Daoy (cell line): ENCODE measurements at regions not wholly inside any gene's neighbourhood (a gene's known extent, or its start where the extent isn't known, plus 50 kb on each side); places are given as distances from the start of the nearest gene placed in this dataset.

ENCODE experiments used
- DNase-seq: peaks from one replicate; pipeline ENCODE4 v3.0.0-alpha.2; 2015; ENCODE audit warnings: low read depth

DNA sequence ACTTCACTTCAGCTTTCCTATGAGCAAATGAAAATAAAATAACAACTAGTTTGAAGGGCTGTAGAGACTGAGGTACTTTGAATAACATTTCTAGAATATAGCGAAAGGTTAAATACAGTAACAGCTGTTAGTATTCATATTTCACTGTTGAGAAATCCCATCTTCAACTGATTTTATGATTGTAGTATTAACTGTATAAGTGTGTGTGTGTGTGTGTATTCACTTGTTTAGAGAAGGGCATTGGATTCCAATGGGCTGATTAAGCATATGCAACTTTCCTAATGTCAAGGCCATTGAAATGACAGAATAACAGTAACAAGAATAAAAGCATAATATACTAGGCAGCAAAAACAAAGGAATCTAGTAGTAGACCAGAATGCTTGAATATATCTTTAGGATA, 957.5 kb upstream of the EPHA7 start:
- no peak for DNase-seq

DNA sequence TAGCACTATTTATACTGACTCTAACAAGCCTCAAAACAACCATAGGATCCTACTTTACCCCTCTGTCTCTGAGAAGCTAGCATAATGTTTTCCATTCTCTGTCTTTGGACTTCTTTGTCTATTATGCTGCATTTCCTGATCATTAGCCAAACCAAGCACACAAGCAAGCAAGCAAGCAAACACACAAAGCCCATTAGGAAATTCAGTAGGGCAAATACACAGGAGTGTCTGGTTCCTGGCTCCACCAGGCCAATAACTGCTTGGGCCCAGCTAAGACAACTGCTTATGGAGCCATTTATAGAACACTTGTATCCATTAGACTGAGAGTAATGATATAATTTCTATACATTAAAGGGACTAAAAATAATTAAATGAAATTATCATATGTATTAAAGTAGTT, 952.9 kb upstream of the EPHA7 start:
- no peak for DNase-seq

- no peak for DNase-seq
These were observed 948.0 kb upstream of the EPHA7 start for GRCh38 chr6:94367316-94367715.

- no peak for DNase-seq
These were observed 942.9 kb upstream of the EPHA7 start for GRCh38 chr6:94362061-94362864.

DNA sequence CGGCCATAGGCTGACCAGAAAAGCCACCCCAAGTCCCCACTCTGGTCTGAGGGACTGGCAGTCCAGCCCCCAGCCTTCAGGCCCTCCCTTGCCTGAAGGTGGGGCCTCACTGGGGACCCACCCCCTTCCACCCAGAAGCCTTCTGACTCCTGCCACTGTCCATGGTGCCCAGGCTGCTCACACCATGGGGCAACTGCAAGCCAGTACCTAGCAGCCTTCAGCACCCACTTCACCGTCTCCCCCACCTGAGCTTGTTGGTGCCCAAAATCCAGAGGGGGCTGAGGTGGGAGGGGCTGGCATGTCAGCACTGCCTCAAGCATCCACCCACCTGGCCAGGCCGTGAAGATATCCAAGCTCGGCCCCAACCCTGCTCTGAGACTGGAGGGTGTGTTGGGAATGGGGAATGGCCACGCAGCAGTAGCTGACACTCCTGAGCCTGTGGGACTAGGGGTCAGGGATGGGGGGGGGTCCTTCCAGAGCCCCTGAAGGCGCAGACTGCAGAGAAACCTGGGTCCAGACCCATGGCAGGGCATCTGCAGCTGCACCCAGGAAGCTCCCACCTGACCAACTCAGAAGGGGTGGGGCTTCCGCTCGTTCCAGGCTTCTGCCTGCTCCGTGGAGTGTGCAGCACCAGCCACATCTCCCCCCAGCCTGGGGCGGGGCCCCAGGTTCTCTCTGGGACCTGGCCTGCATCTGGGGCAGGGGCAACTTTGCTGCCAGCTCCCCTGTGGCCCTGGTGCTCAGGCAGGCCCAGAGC, 942.1 kb upstream of the EPHA7 start:
- no peak for DNase-seq

DNA sequence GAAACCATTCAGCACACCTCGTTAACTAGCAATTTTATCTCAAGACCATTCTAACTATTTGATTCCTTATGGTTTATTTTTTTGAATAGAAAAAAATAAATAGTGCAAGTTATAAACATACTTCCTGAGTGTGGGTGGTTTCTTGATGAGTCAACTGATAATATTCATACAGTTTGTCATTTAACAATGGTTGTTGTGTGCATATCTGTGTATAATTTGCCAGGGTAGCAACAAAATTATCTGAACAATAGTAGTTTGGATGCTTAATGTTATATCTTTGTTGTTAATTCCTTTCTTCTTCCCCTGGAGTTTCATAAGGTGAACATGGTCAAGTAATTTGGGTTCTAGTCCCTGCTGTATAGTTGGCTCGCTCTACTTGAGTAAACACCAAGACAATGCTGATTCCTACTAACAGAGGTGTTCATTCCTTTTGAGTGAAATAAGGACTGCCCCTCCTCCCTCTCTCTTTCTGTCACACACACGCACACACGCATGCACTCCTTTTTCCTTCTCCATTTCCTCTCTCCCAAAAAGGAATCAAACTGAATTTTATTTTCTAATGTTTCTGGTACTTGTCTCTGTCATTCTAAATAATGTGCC, 938.1 kb upstream of the EPHA7 start:
- DNase-seq = no peak

- no peak for DNase-seq
These were observed 931.5 kb upstream of the EPHA7 start for GRCh38 chr6:94350833-94351232.

- DNase-seq = no peak
These were observed 929.9 kb upstream of the EPHA7 start for GRCh38 chr6:94349227-94349626.

DNA sequence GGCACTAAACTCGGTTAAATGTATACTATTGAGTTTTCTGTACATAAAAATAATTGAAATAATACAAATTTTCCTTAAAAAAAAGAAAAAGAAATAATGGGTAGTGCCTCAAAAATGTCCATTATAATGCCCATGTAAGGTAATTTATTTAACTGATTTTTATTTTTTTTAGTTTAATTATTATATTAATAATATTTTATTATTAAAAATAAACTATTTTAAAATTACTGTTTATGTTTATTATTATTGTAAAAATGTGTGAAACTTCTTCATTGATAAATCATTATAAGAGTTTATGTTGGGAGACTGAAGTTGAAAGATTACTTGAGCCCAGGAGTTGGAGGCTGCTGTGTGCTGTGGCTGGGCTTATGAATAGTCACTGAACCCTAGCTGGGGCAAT, 925.5 kb upstream of the EPHA7 start:
- DNase-seq = no peak

DNA sequence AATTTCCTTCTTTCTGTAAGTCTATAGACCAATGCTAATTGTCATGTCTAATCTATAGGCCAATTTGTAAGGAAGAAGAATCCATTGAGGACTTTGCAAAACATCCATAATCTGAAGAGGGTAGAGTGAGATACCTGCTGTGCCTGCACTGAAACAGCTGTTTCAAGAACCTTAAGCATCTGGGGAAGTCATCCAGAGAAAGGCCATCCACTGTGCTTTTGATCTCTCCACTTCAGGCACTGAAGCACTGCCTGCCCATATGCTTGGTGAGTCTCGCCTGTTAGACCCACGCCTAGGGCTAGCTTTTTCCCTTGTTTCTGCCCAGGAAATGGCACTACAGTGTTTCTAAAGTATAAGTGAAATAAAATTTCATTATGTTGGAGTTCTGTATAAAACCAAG, 921.8 kb upstream of the EPHA7 start:
- no peak for DNase-seq

GRCh38 chr6:94323853-94324252, 904.5 kb upstream of the EPHA7 start:
- DNase-seq = no peak

DNA sequence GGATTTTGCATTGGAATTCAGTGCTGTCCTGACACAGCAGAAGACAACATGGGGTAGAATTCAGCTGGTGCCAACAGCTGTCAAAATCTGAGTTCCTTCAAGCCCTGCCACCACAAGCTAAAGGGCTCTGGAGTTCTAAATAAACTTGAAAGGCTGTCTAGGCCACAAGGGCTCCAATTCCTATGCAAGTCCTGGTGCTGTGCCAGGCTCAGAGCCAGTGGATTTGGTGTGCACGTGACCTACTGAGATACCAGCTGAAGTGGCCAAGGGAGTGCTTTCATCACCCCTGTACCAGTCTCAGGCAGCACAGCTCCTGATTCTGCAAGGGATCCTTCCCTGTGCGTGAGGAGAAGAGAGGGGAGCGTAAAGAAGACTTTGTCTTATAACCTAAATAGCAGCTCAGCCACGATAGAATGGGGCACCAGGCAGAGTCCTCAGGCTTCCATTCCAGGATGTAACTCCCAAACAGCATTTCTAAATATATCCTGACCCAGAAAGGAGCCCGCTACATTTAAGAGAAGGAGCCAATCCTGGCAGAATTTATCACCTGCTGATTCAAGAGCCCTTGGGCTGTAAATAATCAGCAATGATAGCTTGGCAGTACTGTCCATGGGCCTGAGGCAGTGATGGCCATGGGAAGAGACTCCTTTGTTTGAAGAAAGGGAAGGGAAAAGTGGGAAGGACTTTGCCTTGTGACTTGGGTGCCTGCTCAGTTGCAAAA, 881.2 kb upstream of the EPHA7 start:
- DNase-seq = no peak

GRCh38 chr6:94289131-94289530, 869.8 kb upstream of the EPHA7 start:
- no peak for DNase-seq

- DNase-seq = no peak
These were observed 858.8 kb upstream of the EPHA7 start for GRCh38 chr6:94278146-94278545.

- no peak for DNase-seq
These were observed 853.0 kb upstream of the EPHA7 start for GRCh38 chr6:94272327-94272726.

GRCh38 chr6:94270091-94270948, 851.0 kb upstream of the EPHA7 start:
- DNase-seq = no peak

DNA sequence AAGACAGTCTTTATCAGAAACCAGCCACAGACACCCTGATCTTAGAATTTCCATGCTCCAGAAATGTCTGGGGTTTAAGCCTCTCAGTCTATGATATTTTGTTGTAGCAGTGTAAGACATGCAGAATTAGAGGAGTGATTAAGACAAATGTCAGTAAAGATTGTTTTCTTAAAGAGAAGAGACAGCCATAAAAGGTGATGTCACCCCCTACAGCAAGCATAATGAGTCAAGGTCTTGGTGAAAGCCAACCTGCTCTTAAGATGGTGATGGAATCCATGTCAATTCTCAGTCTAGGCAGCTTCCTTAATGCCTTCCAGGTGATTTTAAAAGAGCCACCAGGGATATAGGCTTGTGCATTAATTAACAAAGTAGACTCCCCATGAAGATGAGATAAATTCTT, 849.9 kb upstream of the EPHA7 start:
- DNase-seq = no peak

GRCh38 chr6:94260765-94261164, 841.4 kb upstream of the EPHA7 start:
- DNase-seq = no peak

GRCh38 chr6:94254689-94255088, 835.3 kb upstream of the EPHA7 start:
- no peak for DNase-seq

DNA sequence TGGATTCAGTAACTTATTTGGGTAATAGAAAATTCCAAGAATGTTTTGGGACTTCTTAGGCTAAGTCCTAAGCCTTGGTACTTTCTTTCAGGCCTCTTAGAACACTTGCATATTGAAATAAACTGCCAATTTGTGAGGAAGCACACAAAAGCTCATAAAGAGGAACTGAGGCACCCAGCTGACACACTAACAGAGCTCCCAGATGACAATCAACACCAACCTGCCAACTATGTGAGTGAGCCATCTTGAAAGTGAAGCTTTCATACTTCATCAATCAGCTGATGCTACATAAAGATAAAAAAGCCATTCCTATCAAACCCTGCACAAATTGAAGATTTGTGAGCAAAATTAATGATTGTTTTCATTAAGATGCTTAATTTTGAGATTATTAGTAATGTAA, 832.5 kb upstream of the EPHA7 start:
- DNase-seq = no peak

DNA sequence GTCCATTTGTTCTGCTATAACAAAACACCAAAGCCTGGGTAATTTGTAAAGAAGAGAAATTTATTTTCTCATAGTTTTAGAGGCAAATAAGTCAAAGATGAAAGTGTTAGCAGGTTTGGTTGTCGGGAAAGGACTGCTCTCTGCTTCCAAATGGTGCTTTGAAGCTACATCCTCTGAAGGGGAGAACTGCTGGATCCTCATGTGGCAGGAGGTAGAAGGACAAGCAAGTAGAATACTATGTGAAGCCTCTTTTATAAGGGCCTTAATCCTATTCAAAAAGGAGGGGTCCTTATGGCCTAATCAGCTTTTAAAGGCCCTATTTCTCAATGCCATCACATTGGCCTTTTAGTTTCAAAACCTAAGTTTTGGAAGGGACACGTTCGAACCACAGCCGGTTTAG, 826.0 kb upstream of the EPHA7 start:
- DNase-seq = no peak
